ENCODE measurements at regions not wholly inside any gene's neighbourhood (a gene's known extent, or its start where the extent isn't known, plus 50 kb on each side); places are given as distances from the start of the nearest gene placed in this dataset.
"Not testable (repeated sequence)": the region's sequence is repeated elsewhere in the genome, so short reads cannot be mapped to it uniquely, and the experiment has no call there.

- H3K9me3 ChIP-seq (ENCODE audit: control insufficient read depth in 1 of 2, low read length in 2 of 2): no peaks in the 10 kb centered on the region
- H3K27me3 ChIP-seq (ENCODE audit: low read depth, low read length): no peaks in the 10 kb centered on the region
- no peak overlapping the region for H3K27ac ChIP-seq (ENCODE audit: low read length)
- no peaks in the 10 kb centered on the region for H3K4me1 ChIP-seq (ENCODE audit: control insufficient read depth in 1 of 2, insufficient read depth in 2 of 2, low read length in 2 of 2)
- no peak overlapping the region for H3K4me3 ChIP-seq (ENCODE audit: low read depth in 1 of 2, low read length in 2 of 2)
- no peaks in the 10 kb centered on the region for H3K36me3 ChIP-seq (ENCODE audit: control insufficient read depth in 1 of 2, insufficient read depth in 2 of 2, low read length in 2 of 2)
Observed at GRCh38 chr11:21653951-21654421, 538.9 kb upstream of the ANO5 start.

GRCh38 chr11:21656065-21656464 is 536.8 kb upstream of the ANO5 start:
- no peak overlapping the region for H3K4me3 ChIP-seq (ENCODE audit: low read depth in 1 of 2, low read length in 2 of 2)
- H3K4me1 ChIP-seq (ENCODE audit: control insufficient read depth in 1 of 2, insufficient read depth in 2 of 2, low read length in 2 of 2): no peaks in the 10 kb centered on the region
- no peaks in the 10 kb centered on the region for H3K36me3 ChIP-seq (ENCODE audit: control insufficient read depth in 1 of 2, insufficient read depth in 2 of 2, low read length in 2 of 2)
- H3K9me3 ChIP-seq (ENCODE audit: control insufficient read depth in 1 of 2, low read length in 2 of 2): no peaks in the 10 kb centered on the region
- H3K27me3 ChIP-seq (ENCODE audit: low read depth, low read length): no peaks in the 10 kb centered on the region
- H3K27ac ChIP-seq (ENCODE audit: low read length): no peak overlapping the region

- no peaks in the 10 kb centered on the region for H3K9me3 ChIP-seq (ENCODE audit: control insufficient read depth in 1 of 2, low read length in 2 of 2)
- no peaks in the 10 kb centered on the region for H3K36me3 ChIP-seq (ENCODE audit: control insufficient read depth in 1 of 2, insufficient read depth in 2 of 2, low read length in 2 of 2)
- H3K4me3 ChIP-seq (ENCODE audit: low read depth in 1 of 2, low read length in 2 of 2): no peak overlapping the region
- no peaks in the 10 kb centered on the region for H3K4me1 ChIP-seq (ENCODE audit: control insufficient read depth in 1 of 2, insufficient read depth in 2 of 2, low read length in 2 of 2)
- H3K27me3 ChIP-seq (ENCODE audit: low read depth, low read length): no peaks in the 10 kb centered on the region
- no peak overlapping the region for H3K27ac ChIP-seq (ENCODE audit: low read length)
Observed at GRCh38 chr11:21658654-21659193, 534.2 kb upstream of the ANO5 start.

- H3K27ac ChIP-seq (ENCODE audit: low read length); H3K27me3 ChIP-seq (ENCODE audit: low read depth, low read length); H3K36me3 ChIP-seq (ENCODE audit: control insufficient read depth in 1 of 2, insufficient read depth in 2 of 2, low read length in 2 of 2); H3K4me3 ChIP-seq (ENCODE audit: low read depth in 1 of 2, low read length in 2 of 2); H3K4me1 ChIP-seq (ENCODE audit: control insufficient read depth in 1 of 2, insufficient read depth in 2 of 2, low read length in 2 of 2); H3K9me3 ChIP-seq (ENCODE audit: control insufficient read depth in 1 of 2, low read length in 2 of 2): not testable (repeated sequence)
Observed at GRCh38 chr11:21659377-21659776, 533.5 kb upstream of the ANO5 start.

GRCh38 chr11:21659961-21660360 is 532.9 kb upstream of the ANO5 start:
- H3K4me1 ChIP-seq (ENCODE audit: control insufficient read depth in 1 of 2, insufficient read depth in 2 of 2, low read length in 2 of 2): no peaks in the 10 kb centered on the region
- H3K27ac ChIP-seq (ENCODE audit: low read length): no peak overlapping the region
- no peaks in the 10 kb centered on the region for H3K27me3 ChIP-seq (ENCODE audit: low read depth, low read length)
- H3K9me3 ChIP-seq (ENCODE audit: control insufficient read depth in 1 of 2, low read length in 2 of 2): no peaks in the 10 kb centered on the region
- no peak overlapping the region for H3K4me3 ChIP-seq (ENCODE audit: low read depth in 1 of 2, low read length in 2 of 2)
- no peaks in the 10 kb centered on the region for H3K36me3 ChIP-seq (ENCODE audit: control insufficient read depth in 1 of 2, insufficient read depth in 2 of 2, low read length in 2 of 2)

- Histone ChIP-seq H3K27me3 (ENCODE audit: low read depth, low read length) (no peaks in the 10 kb centered on the region), H3K27ac (ENCODE audit: low read length) (no peak overlapping the region), H3K4me1 (ENCODE audit: control insufficient read depth in 1 of 2, insufficient read depth in 2 of 2, low read length in 2 of 2) (no peaks in the 10 kb centered on the region), H3K9me3 (ENCODE audit: control insufficient read depth in 1 of 2, low read length in 2 of 2) (peaks cover 0 to 3% of the 10 kb centered on the region in 2 donors), H3K36me3 (ENCODE audit: control insufficient read depth in 1 of 2, insufficient read depth in 2 of 2, low read length in 2 of 2) (no peaks in the 10 kb centered on the region), H3K4me3 (ENCODE audit: low read depth in 1 of 2, low read length in 2 of 2) (no peak overlapping the region)
Observed at GRCh38 chr11:21675049-21675616, 517.8 kb upstream of the ANO5 start.

GRCh38 chr11:21687643-21688042 is 505.2 kb upstream of the ANO5 start:
- Histone ChIP-seq H3K4me1 (ENCODE audit: control insufficient read depth in 1 of 2, insufficient read depth in 2 of 2, low read length in 2 of 2) (no peaks in the 10 kb centered on the region), H3K4me3 (ENCODE audit: low read depth in 1 of 2, low read length in 2 of 2) (no peak overlapping the region), H3K27me3 (ENCODE audit: low read depth, low read length) (no peaks in the 10 kb centered on the region), H3K36me3 (ENCODE audit: control insufficient read depth in 1 of 2, insufficient read depth in 2 of 2, low read length in 2 of 2) (no peaks in the 10 kb centered on the region), H3K27ac (ENCODE audit: low read length) (no peak overlapping the region), H3K9me3 (ENCODE audit: control insufficient read depth in 1 of 2, low read length in 2 of 2) (no peaks in the 10 kb centered on the region)

- Histone ChIP-seq H3K27me3 (ENCODE audit: low read depth, low read length) (no peaks in the 10 kb centered on the region), H3K9me3 (ENCODE audit: control insufficient read depth in 1 of 2, low read length in 2 of 2) (no peaks in the 10 kb centered on the region), H3K4me1 (ENCODE audit: control insufficient read depth in 1 of 2, insufficient read depth in 2 of 2, low read length in 2 of 2) (no peaks in the 10 kb centered on the region), H3K36me3 (ENCODE audit: control insufficient read depth in 1 of 2, insufficient read depth in 2 of 2, low read length in 2 of 2) (no peaks in the 10 kb centered on the region), H3K4me3 (ENCODE audit: low read depth in 1 of 2, low read length in 2 of 2) (no peak overlapping the region), H3K27ac (ENCODE audit: low read length) (no peak overlapping the region)
Observed at GRCh38 chr11:21704539-21704938, 488.3 kb upstream of the ANO5 start.

GRCh38 chr11:21707116-21707739 is 485.7 kb upstream of the ANO5 start:
- H3K4me3 ChIP-seq (ENCODE audit: low read depth in 1 of 2, low read length in 2 of 2): no peak overlapping the region
- H3K27ac ChIP-seq (ENCODE audit: low read length): no peak overlapping the region

GRCh38 chr11:21710809-21711208 is 482.1 kb upstream of the ANO5 start:
- Histone ChIP-seq H3K4me1 (ENCODE audit: control insufficient read depth in 1 of 2, insufficient read depth in 2 of 2, low read length in 2 of 2) (peaks cover 0 to 3% of the 10 kb centered on the region in 2 donors), H3K27ac (ENCODE audit: low read length) (no peak overlapping the region), H3K27me3 (ENCODE audit: low read depth, low read length) (no peaks in the 10 kb centered on the region), H3K36me3 (ENCODE audit: control insufficient read depth in 1 of 2, insufficient read depth in 2 of 2, low read length in 2 of 2) (no peaks in the 10 kb centered on the region), H3K9me3 (ENCODE audit: control insufficient read depth in 1 of 2, low read length in 2 of 2) (no peaks in the 10 kb centered on the region), H3K4me3 (ENCODE audit: low read depth in 1 of 2, low read length in 2 of 2) (no peak overlapping the region)

More at GRCh38 chr11:21707116-21707739, 485.7 kb upstream of the ANO5 start:
- Histone ChIP-seq H3K4me1 (ENCODE audit: control insufficient read depth in 1 of 2, insufficient read depth in 2 of 2, low read length in 2 of 2) (peaks cover 0 to 3% of the 10 kb centered on the region in 2 donors), H3K9me3 (ENCODE audit: control insufficient read depth in 1 of 2, low read length in 2 of 2) (no peaks in the 10 kb centered on the region), H3K27me3 (ENCODE audit: low read depth, low read length) (no peaks in the 10 kb centered on the region), H3K36me3 (ENCODE audit: control insufficient read depth in 1 of 2, insufficient read depth in 2 of 2, low read length in 2 of 2) (no peaks in the 10 kb centered on the region)

GRCh38 chr11:21711341-21711740 is 481.5 kb upstream of the ANO5 start:
- H3K4me1 ChIP-seq (ENCODE audit: control insufficient read depth in 1 of 2, insufficient read depth in 2 of 2, low read length in 2 of 2): peaks cover 0 to 3% of the 10 kb centered on the region in 2 donors
- H3K36me3 ChIP-seq (ENCODE audit: control insufficient read depth in 1 of 2, insufficient read depth in 2 of 2, low read length in 2 of 2): no peaks in the 10 kb centered on the region
- no peak overlapping the region for H3K27ac ChIP-seq (ENCODE audit: low read length)
- no peaks in the 10 kb centered on the region for H3K9me3 ChIP-seq (ENCODE audit: control insufficient read depth in 1 of 2, low read length in 2 of 2)
- no peak overlapping the region for H3K4me3 ChIP-seq (ENCODE audit: low read depth in 1 of 2, low read length in 2 of 2)
- H3K27me3 ChIP-seq (ENCODE audit: low read depth, low read length): no peaks in the 10 kb centered on the region

GRCh38 chr11:21723678-21724077 is 469.2 kb upstream of the ANO5 start:
- Histone ChIP-seq H3K9me3 (ENCODE audit: control insufficient read depth in 1 of 2, low read length in 2 of 2) (no peaks in the 10 kb centered on the region), H3K27ac (ENCODE audit: low read length) (no peak overlapping the region), H3K4me1 (ENCODE audit: control insufficient read depth in 1 of 2, insufficient read depth in 2 of 2, low read length in 2 of 2) (no peaks in the 10 kb centered on the region), H3K27me3 (ENCODE audit: low read depth, low read length) (no peaks in the 10 kb centered on the region), H3K36me3 (ENCODE audit: control insufficient read depth in 1 of 2, insufficient read depth in 2 of 2, low read length in 2 of 2) (no peaks in the 10 kb centered on the region), H3K4me3 (ENCODE audit: low read depth in 1 of 2, low read length in 2 of 2) (no peak overlapping the region)

Measured in muscle layer of duodenum (tissue), 2 donors.